ENCODE measurements at regions not wholly inside any gene's neighbourhood (a gene's known extent, or its start where the extent isn't known, plus 50 kb on each side); places are given as distances from the start of the nearest gene placed in this dataset.

DNA sequence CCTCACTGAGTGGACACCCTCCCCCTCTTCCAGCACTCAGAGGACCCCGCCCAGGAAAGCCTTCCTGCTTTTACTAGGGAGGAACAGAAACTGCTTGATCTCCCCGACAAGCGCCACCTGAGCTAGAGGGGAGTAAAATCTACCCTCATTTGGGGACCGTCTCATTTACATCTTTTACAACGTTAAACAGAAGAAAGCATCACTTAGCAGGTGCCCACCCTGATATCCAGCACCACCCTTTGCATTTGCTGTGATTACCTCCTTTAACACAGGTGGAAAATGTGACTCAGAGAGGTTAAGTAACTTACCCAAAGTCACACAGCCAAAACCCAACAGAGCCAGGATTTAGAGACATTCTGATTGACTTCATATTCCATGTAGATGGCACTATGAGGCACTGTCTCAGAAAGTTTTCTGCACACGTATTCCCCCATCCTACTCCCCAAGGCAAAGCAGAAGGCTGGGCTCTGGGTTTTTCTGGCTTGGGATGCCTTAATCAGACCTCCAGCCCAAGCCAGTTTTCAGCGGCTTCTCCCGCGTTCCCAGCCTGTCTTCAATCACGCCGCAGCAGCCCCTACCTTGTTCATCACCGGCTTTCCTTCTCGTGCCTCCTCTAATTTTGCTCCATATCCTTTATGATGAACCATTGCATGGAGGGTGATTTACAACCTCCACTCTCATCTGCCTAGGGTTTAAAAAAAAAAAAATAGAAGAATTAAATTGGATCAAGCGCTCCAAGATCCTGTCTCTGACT is 314.6 kb upstream of the PROK2 start:
- H3K4me3 Mint-ChIP-seq (ENCODE audit: unreplicated experiment): no peak overlapping the region
- no peaks in the 10 kb centered on the region for H3K4me1 Mint-ChIP-seq (ENCODE audit: insufficient read depth, unreplicated experiment)
- intact Hi-C loops (cut with micrococcal nuclease): no loop called here
- ChIA-PET POLR2A (no interaction called here), CTCF (no interaction called here)
- peaks cover 66% of the 10 kb centered on the region for H3K27me3 Mint-ChIP-seq (ENCODE audit: insufficient read depth, unreplicated experiment)
- H3K36me3 Mint-ChIP-seq (ENCODE audit: insufficient read depth, unreplicated experiment): no peaks in the 10 kb centered on the region
- TF ChIP-seq, protein P1, sequence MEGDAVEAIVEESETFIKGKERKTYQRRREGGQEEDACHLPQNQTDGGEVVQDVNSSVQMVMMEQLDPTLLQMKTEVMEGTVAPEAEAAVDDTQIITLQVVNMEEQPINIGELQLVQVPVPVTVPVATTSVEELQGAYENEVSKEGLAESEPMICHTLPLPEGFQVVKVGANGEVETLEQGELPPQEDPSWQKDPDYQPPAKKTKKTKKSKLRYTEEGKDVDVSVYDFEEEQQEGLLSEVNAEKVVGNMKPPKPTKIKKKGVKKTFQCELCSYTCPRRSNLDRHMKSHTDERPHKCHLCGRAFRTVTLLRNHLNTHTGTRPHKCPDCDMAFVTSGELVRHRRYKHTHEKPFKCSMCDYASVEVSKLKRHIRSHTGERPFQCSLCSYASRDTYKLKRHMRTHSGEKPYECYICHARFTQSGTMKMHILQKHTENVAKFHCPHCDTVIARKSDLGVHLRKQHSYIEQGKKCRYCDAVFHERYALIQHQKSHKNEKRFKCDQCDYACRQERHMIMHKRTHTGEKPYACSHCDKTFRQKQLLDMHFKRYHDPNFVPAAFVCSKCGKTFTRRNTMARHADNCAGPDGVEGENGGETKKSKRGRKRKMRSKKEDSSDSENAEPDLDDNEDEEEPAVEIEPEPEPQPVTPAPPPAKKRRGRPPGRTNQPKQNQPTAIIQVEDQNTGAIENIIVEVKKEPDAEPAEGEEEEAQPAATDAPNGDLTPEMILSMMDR (IDR thresholded peaks at IDR 0.05; ENCODE audit: unreplicated experiment): no peak
- no peak for DNase-seq (ENCODE audit: unreplicated experiment)
- no TSS peak for BruUV-seq (replicated peaks)
- no peaks in the 10 kb centered on the region for H3K9me3 Mint-ChIP-seq (ENCODE audit: unreplicated experiment)
- H3K27ac Mint-ChIP-seq (ENCODE audit: low read depth, unreplicated experiment): no peak overlapping the region

DNA sequence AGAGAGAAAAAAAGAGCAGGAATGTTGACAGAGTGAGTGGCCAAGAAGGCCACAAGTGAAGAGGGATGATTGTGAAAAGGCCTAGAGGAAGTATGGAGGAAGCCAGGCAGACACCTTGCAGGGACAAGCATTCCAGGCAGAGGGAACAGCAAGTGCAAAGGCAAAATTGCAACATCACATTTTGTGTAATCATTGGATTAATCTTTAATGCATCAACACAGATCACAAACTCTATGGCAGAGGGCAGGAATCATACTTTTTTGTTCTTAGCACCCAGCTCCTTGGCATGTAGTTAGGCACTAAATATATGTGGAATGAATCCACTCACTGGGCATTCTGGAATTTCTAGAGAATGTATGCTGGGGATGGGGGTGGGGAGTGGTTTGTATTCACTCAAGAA is 312.1 kb upstream of the PROK2 start:
- ChIA-PET POLR2A (no interaction called here), CTCF (no interaction called here)
- H3K4me1 Mint-ChIP-seq (ENCODE audit: insufficient read depth, unreplicated experiment): no peaks in the 10 kb centered on the region
- H3K27me3 Mint-ChIP-seq (ENCODE audit: insufficient read depth, unreplicated experiment): peaks cover 81% of the 10 kb centered on the region
- H3K4me3 Mint-ChIP-seq (ENCODE audit: unreplicated experiment): no peak overlapping the region
- TF ChIP-seq, protein P1 (IDR thresholded peaks at IDR 0.05; ENCODE audit: unreplicated experiment): no peak
- no TSS peak for BruUV-seq (replicated peaks)
- H3K9me3 Mint-ChIP-seq (ENCODE audit: unreplicated experiment): no peaks in the 10 kb centered on the region
- intact Hi-C loops (cut with micrococcal nuclease): no loop called here
- H3K27ac Mint-ChIP-seq (ENCODE audit: low read depth, unreplicated experiment): no peak overlapping the region
- DNase-seq (ENCODE audit: unreplicated experiment): no peak
- H3K36me3 Mint-ChIP-seq (ENCODE audit: insufficient read depth, unreplicated experiment): no peaks in the 10 kb centered on the region

DNA sequence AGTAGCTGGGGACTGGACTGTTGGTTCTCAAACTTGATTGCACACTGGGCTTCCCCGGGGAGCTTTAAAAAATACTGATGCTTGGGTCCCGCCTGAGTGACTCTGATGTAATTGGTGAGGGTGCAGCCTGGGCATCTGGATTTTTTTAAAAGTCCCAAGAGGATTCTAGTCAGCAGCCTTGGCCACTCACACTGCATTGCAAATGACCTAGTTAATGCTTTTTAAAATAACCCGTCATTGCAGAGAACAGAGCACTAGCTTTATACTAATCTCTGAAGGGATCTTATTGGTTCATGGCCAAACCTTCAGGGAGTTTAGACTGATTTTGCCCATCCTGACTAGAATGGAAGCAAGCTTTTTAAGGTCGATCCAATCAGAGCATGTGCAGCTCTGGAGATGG is 310.6 kb upstream of the PROK2 start:
- peaks cover 80% of the 10 kb centered on the region for H3K27me3 Mint-ChIP-seq (ENCODE audit: insufficient read depth, unreplicated experiment)
- H3K27ac Mint-ChIP-seq (ENCODE audit: low read depth, unreplicated experiment): no peak overlapping the region
- no peaks in the 10 kb centered on the region for H3K4me1 Mint-ChIP-seq (ENCODE audit: insufficient read depth, unreplicated experiment)
- intact Hi-C loops (cut with micrococcal nuclease): no loop called here
- TF ChIP-seq, protein P1 (IDR thresholded peaks at IDR 0.05; ENCODE audit: unreplicated experiment): no peak
- no peaks in the 10 kb centered on the region for H3K9me3 Mint-ChIP-seq (ENCODE audit: unreplicated experiment)
- CTCF ChIA-PET: interaction anchor here (0.6 to 0.9 kb wide), 4 partner anchors 22 to 252 kb away, joined by 3 to 4 read pairs (median 3); no protein-coding TSS in a partner anchor
- POLR2A ChIA-PET: interaction anchor here (0.7 kb wide), 1 partner anchor 329 kb away, joined by 4 read pairs; no protein-coding TSS in a partner anchor
- H3K4me3 Mint-ChIP-seq (ENCODE audit: unreplicated experiment): no peak overlapping the region
- no peaks in the 10 kb centered on the region for H3K36me3 Mint-ChIP-seq (ENCODE audit: insufficient read depth, unreplicated experiment)
- DNase-seq (ENCODE audit: unreplicated experiment): no peak
- BruUV-seq (replicated peaks): no TSS peak

DNA sequence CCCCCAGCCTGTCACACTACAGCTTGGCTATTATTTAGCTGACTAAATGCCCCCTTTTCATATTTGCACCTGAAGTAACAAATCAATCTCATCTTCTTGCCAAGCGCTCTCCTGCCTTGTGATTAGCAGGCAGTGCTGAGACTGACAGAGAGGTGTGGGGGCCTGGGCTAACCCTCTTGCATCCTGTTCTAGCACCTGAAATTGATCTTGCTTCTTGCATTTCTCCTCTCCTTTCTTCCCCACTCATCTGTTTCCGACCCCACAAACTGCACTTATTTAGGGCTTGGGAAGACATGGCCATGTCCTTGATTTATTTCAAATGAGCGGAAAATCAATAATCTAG is 309.0 kb upstream of the PROK2 start:
- BruUV-seq (replicated peaks): no TSS peak
- ChIA-PET CTCF (interaction anchor here (0.6 to 1.1 kb wide), 2 partner anchors 24 to 31 kb away, joined by 3 to 5 read pairs; no protein-coding TSS in a partner anchor), POLR2A (no interaction called here)
- Mint-ChIP-seq H3K4me3 (ENCODE audit: unreplicated experiment) (no peak overlapping the region), H3K9me3 (ENCODE audit: unreplicated experiment) (no peaks in the 10 kb centered on the region), H3K27ac (ENCODE audit: low read depth, unreplicated experiment) (no peak overlapping the region), H3K36me3 (ENCODE audit: insufficient read depth, unreplicated experiment) (no peaks in the 10 kb centered on the region), H3K27me3 (ENCODE audit: insufficient read depth, unreplicated experiment) (peaks cover 78% of the 10 kb centered on the region), H3K4me1 (ENCODE audit: insufficient read depth, unreplicated experiment) (no peaks in the 10 kb centered on the region)
- TF ChIP-seq, protein P1 (IDR thresholded peaks at IDR 0.05; ENCODE audit: unreplicated experiment): no peak
- intact Hi-C loops (cut with micrococcal nuclease): no loop called here
- DNase-seq (ENCODE audit: unreplicated experiment): no peak

All from MCF 10A (cell line).